ENCODE measurements at regions not wholly inside any gene's neighbourhood (a gene's known extent, or its start where the extent isn't known, plus 50 kb on each side); places are given as distances from the start of the nearest gene placed in this dataset.

DNA sequence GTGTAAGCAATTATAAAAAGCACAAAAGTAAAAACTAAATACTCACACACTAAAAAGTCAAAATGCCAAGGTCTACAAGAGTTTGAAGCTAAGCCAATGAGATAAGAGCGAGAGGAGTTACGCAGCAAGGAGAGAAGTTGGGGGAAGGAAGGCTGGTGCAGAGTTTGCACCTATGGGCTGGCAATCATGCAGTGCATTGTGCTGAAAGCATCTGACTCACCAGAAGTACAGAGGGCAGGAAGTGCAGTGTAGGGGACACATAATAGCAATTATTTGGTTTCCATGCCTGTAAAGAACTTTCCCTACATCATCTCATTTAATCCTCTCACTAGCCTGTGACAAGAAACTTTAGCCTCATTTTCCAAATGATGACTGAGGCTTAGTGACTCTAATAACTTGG is 142.7 kb upstream of the KYNU start:
- TF ChIP-seq CTCF (conservative IDR thresholded peaks at IDR 0.05; ENCODE audit: low read depth, low read length) (no peak), EZH2 (IDR thresholded peaks at IDR 0.05; ENCODE audit: borderline replicate concordance, low read depth, low read length, poor library complexity, severe bottlenecking) (no peak)
